Upper lobe of left lung (tissue), 6 donors: ENCODE measurements at regions not wholly inside any gene's neighbourhood (a gene's known extent, or its start where the extent isn't known, plus 50 kb on each side); places are given as distances from the start of the nearest gene placed in this dataset.
A peak's percentile ranks its signal among the peaks of the same experiment; 100 is the strongest.

Experiments used
- ATAC-seq, 2 donors: fragments of 200-7000 bp; cut with Tn5 transposase; one replicate each; pipeline ENCODE4 v1.9.1; 2022; ENCODE audit warnings: mild to moderate bottlenecking in 2 of 2, moderate library complexity in 2 of 2; ENCODE audit not compliant: low FRiP score in 2 of 2
- DNase-seq, 2 donors: peaks; one replicate each; pipeline ENCODE4 v3.0.0-alpha.2; 2019 to 2020
- H3K27ac ChIP-seq, 4 donors: fragments of 200-600 bp; sonication (generic); one replicate each; pipeline ENCODE4 v1.5.1; 2016 to 2019
- H3K27me3 ChIP-seq, 4 donors: fragments of 200-600 bp; sonication (generic); one replicate each; pipeline ENCODE4 v1.5.1; 2017 to 2019
- H3K36me3 ChIP-seq, 4 donors: fragments of 200-600 bp; sonication (generic); one replicate each; pipeline ENCODE4 v1.5.1; 2016 to 2019
- H3K4me1 ChIP-seq, 4 donors: fragments of 200-600 bp; sonication (generic); one replicate each; pipeline ENCODE4 v1.5.1; 2018 to 2019
- H3K4me3 ChIP-seq, 4 donors: fragments of 200-600 bp; sonication (generic); one replicate each; pipeline ENCODE4 v1.5.1; 2017 to 2019; ENCODE audit warnings: mild to moderate bottlenecking in 2 of 4, moderate library complexity in 1 of 4
- H3K9me3 ChIP-seq, 4 donors: fragments of 200-600 bp; sonication (generic); one replicate each; pipeline ENCODE4 v1.5.1; 2018 to 2019
- EP300 ChIP-seq, 4 donors: sonication (generic); formaldehyde crosslinking; IDR thresholded peaks; one replicate each; pipeline ENCODE4 v1.5.1; 2017; ENCODE audit warnings: antibody characterized with exemption in 4 of 4, control low read depth in 2 of 4
- POLR2A ChIP-seq, 4 donors: fragments of 450-650 bp; IDR thresholded peaks; one replicate each; pipeline ENCODE4 v1.5.1; 2016 to 2017; ENCODE audit warnings: antibody characterized with exemption in 4 of 4, mild to moderate bottlenecking in 2 of 4
- POLR2AphosphoS5 ChIP-seq, 2 donors: sonication (generic); formaldehyde crosslinking; IDR thresholded peaks; one replicate each; pipeline ENCODE4 v1.5.1; 2017; ENCODE audit warnings: antibody characterized with exemption in 2 of 2
- WGBS, 2 donors: methylation state at CpG; one replicate each; pipeline ENCODE4 v1.1.5; 2017 to 2018; 5-methylcytosine and 5-hydroxymethylcytosine counted together
- TF ChIP-seq, protein P1 (sequence below), 6 experiments: fragments of 450-650 bp in 4 of 6; fragments of 200-600 bp in 2 of 6; sonication (generic) in 2 of 6; IDR thresholded peaks; one replicate each; pipeline ENCODE4 v1.5.1; 2016 to 2019; ENCODE audit warnings: antibody characterized with exemption in 6 of 6
- donor health status: DM: no; HTN: no; CAD: no; lungs with moderate emphysema.
- donor health status: DM: no; HTN: yes; CAD: no; lungs with severe emphysema.

DNA sequence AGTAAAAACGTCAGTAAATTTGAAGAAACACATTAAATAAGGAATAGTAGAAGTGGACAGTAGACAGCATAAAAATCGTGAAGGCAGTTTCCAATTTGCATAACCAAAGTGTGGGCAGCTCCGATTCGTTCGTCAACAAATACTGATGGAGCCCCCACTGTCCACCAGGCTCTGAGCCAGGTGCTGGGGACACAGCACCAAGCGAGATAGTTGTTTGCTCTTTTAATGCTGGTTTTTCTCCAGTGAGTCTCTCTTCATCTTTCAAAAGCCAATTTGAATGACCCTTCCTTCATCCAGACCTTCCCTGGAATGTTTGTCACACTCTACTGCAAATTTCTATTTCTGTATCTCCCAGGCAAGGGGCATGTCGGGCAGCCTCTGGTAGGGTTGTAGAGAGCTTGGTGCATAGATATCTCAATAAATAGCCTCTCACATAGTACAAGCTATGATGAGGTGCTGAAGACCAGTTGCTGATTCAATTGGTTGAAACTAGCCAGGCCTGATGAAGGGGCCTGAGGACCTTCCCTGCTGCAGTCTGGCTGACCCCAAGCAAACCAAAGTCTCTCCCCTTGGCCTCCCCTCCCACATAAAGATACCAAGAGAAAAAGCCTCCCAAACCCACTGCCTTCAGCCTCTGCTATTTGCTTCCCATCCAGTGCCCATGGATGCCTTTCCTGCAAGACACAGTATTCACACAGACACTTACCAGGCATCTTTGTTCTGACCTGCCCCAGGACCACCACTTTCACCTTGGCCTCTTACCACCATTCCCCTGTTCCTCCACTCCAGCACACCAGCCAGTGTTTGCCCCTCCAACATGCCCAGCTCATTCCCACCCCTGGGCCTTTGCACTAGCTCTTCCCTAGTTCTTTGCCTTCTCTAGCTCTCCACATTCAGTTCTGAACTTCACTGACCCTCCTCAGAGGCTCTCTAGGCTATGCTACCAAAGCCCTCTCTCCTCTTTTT, 125.2 kb downstream of the CEBPB start:
- no peaks in the 10 kb centered on the region for H3K36me3 ChIP-seq
- no peak overlapping the region for H3K4me3 ChIP-seq
- WGBS, 2 donors, result 59 to 75% methylated on average over 7 of the region's 7 CpGs
- ATAC-seq, result no peak
- no peaks in the 10 kb centered on the region for H3K9me3 ChIP-seq
- H3K27me3 ChIP-seq, result no peaks in the 10 kb centered on the region
- DNase-seq, result no peak
- H3K4me1 ChIP-seq, result peaks cover 21 to 47% (median 26%) of the 10 kb centered on the region in 4 donors
- H3K27ac ChIP-seq, result peak overlapping the region in 1 of 4 donors; percentile 40
- TF ChIP-seq, protein P1, sequence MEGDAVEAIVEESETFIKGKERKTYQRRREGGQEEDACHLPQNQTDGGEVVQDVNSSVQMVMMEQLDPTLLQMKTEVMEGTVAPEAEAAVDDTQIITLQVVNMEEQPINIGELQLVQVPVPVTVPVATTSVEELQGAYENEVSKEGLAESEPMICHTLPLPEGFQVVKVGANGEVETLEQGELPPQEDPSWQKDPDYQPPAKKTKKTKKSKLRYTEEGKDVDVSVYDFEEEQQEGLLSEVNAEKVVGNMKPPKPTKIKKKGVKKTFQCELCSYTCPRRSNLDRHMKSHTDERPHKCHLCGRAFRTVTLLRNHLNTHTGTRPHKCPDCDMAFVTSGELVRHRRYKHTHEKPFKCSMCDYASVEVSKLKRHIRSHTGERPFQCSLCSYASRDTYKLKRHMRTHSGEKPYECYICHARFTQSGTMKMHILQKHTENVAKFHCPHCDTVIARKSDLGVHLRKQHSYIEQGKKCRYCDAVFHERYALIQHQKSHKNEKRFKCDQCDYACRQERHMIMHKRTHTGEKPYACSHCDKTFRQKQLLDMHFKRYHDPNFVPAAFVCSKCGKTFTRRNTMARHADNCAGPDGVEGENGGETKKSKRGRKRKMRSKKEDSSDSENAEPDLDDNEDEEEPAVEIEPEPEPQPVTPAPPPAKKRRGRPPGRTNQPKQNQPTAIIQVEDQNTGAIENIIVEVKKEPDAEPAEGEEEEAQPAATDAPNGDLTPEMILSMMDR (IDR thresholded peaks at IDR 0.05), result no peak
- TF ChIP-seq EP300 (IDR thresholded peaks at IDR 0.05) (no peak), POLR2AphosphoS5 (IDR thresholded peaks at IDR 0.05) (no peak)

DNA sequence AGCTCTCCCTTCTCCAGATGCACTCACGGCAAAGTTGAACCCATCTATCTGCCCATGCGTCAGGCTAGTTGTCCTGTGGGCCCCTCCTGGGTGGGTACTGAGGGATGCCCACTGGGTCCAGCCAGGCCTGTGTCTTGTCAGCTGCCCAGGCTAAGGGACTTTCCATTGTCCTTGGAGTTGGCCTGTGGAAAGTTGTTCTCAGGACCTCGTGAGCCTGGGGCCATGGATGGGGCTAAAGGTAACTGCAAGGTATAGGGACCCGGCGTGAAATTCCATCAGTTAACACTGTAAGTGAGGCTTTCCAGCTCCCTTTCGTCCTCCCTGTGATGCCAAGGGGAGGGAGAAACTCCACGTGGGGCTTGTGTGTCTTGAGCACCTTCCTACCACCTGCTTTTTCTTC, 126.5 kb downstream of the CEBPB start:
- WGBS, 2 donors, result 89 to 94% methylated on average over 7 of the region's 7 CpGs
- H3K36me3 ChIP-seq, result no peaks in the 10 kb centered on the region
- no peaks in the 10 kb centered on the region for H3K9me3 ChIP-seq
- H3K27me3 ChIP-seq, result no peaks in the 10 kb centered on the region
- DNase-seq, result no peak
- TF ChIP-seq POLR2A (IDR thresholded peaks at IDR 0.05) (no peak), EP300 (IDR thresholded peaks at IDR 0.05) (no peak)
- TF ChIP-seq, protein P1 (IDR thresholded peaks at IDR 0.05), result no peak
- H3K4me3 ChIP-seq, result no peak overlapping the region
- no peak for ATAC-seq
- H3K4me1 ChIP-seq, result peaks cover 18 to 50% (median 34%) of the 10 kb centered on the region in 4 donors
- H3K27ac ChIP-seq, result peak overlapping the region in 1 of 4 donors; percentile 19

- Histone ChIP-seq H3K27ac (peak overlapping the region in 2 of 4 donors; percentile 9 to 19), H3K27me3 (no peaks in the 10 kb centered on the region), H3K9me3 (no peaks in the 10 kb centered on the region), H3K36me3 (no peaks in the 10 kb centered on the region), H3K4me3 (no peak overlapping the region), H3K4me1 (peaks cover 13 to 49% (median 30%) of the 10 kb centered on the region in 4 donors)
- no peak for DNase-seq
- no peak for TF ChIP-seq POLR2AphosphoS5 (IDR thresholded peaks at IDR 0.05)
- TF ChIP-seq POLR2A (IDR thresholded peaks at IDR 0.05), result no peak
- TF ChIP-seq, protein P1 (IDR thresholded peaks at IDR 0.05), result no peak
- TF ChIP-seq EP300 (IDR thresholded peaks at IDR 0.05), result no peak
- 64 to 67% methylated on average over 1 to 7 of the region's 7 CpGs for WGBS, 2 donors
- ATAC-seq, result no peak
Measured at GRCh38 chr20:50317609-50318008, 127.0 kb downstream of the CEBPB start.

GRCh38 chr20:50318710-50319109, 128.1 kb downstream of the CEBPB start:
- Histone ChIP-seq H3K27me3 (no peaks in the 10 kb centered on the region), H3K27ac (peak overlapping the region in 1 of 4 donors; percentile 19), H3K4me1 (peaks cover 11 to 38% (median 23%) of the 10 kb centered on the region in 4 donors), H3K4me3 (no peak overlapping the region), H3K36me3 (no peaks in the 10 kb centered on the region), H3K9me3 (no peaks in the 10 kb centered on the region)
- 67 to 78% methylated on average over 8 of the region's 8 CpGs for WGBS, 2 donors
- ATAC-seq, result no peak
- no peak for DNase-seq
- TF ChIP-seq EP300 (IDR thresholded peaks at IDR 0.05) (no peak), POLR2A (IDR thresholded peaks at IDR 0.05) (no peak)

- H3K36me3 ChIP-seq, result no peaks in the 10 kb centered on the region
- no peaks in the 10 kb centered on the region for H3K27me3 ChIP-seq
- DNase-seq (no peak), ATAC-seq (no peak)
- 69 to 76% methylated on average over 9 to 10 of the region's 13 CpGs for WGBS, 2 donors
- peaks cover 11 to 37% (median 23%) of the 10 kb centered on the region in 4 donors for H3K4me1 ChIP-seq
- H3K9me3 ChIP-seq, result no peaks in the 10 kb centered on the region
- H3K4me3 ChIP-seq, result peak overlapping the region in 3 of 4 donors; percentile 31
- TF ChIP-seq POLR2A (IDR thresholded peaks at IDR 0.05) (no peak), POLR2AphosphoS5 (IDR thresholded peaks at IDR 0.05) (no peak)
- peak overlapping the region; percentile 79 to 87 (median 87) for H3K27ac ChIP-seq
Measured at GRCh38 chr20:50320005-50320900, 129.6 kb downstream of the CEBPB start.
